ENCODE measurements at regions not wholly inside any gene's neighbourhood (a gene's known extent, or its start where the extent isn't known, plus 50 kb on each side); places are given as distances from the start of the nearest gene placed in this dataset.

DNA sequence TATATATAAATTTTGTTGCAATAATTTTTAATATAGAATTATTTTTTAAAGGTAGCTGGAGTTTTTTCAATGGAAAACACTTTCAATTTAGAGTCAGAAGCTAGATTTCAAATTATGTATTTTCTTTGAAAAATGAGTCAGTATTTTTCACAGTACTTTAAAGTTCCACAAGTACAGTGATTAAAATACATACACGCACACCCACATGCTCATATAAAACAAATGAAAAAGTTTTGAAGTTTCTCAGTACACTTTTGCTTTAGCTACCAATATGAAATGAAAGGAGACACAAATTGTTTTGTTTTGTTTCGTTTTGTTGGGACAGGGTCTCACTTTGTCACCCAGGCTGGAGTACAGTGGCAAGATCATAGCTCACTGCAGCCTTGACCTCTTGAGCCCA is 98.6 kb downstream of the CYB561 start:
- no peak overlapping the region for H2AFZ ChIP-seq (ENCODE audit: low read depth, low read length)
- no peaks in the 10 kb centered on the region for H3K27me3 ChIP-seq (ENCODE audit: control insufficient read depth in 2 of 2, insufficient read depth in 2 of 2, low read length in 2 of 2)
- H3K27ac ChIP-seq (ENCODE audit: extremely low read depth, low read depth, low read length): no peak overlapping the region
- POLR2A ChIA-PET: interaction anchor here (1.1 to 1.2 kb wide), 2 partner anchors 10 to 34 kb away, joined by 4 read pairs; no protein-coding TSS in a partner anchor
- H3K9me1 ChIP-seq (ENCODE audit: control insufficient read depth, insufficient read depth, low read length): no peaks in the 10 kb centered on the region
- intact Hi-C loops (cut with micrococcal nuclease): no loop called here
- H4K20me1 ChIP-seq (replicated peaks; ENCODE audit: control insufficient read depth, insufficient read depth, low read length): no peaks in the 10 kb centered on the region
- H3K9ac ChIP-seq (ENCODE audit: insufficient read depth in 1 of 2, low read depth in 2 of 2, low read length in 2 of 2): no peak overlapping the region
- no peaks in the 10 kb centered on the region for H3K9me3 ChIP-seq (replicated peaks; ENCODE audit: control insufficient read depth, insufficient read depth, low read depth, low read length)
- ATAC-seq: no peak
- H3K79me2 ChIP-seq (ENCODE audit: control insufficient read depth, insufficient read depth, low read length): no peaks in the 10 kb centered on the region
- no peak for DNase-seq (ENCODE audit: extremely low read depth in 1 of 4, low spot score in 3 of 4)
- no peak for FAIRE-seq
- no peaks in the 10 kb centered on the region for H3K4me1 ChIP-seq (replicated peaks in 1 of 2; ENCODE audit: control insufficient read depth in 2 of 2, insufficient read depth in 2 of 2, low read length in 2 of 2)
- no peak overlapping the region for H3K4me3 ChIP-seq
- in situ Hi-C loops (cut with MboI): no loop called here
- no peaks in the 10 kb centered on the region; the same call in 2 of the 3 replicates for H3K36me3 ChIP-seq (ENCODE audit: control insufficient read depth, insufficient read depth, low read length)
- WGBS (ENCODE audit: insufficient coverage, low coverage, missing lambda C conversion rate): 33% methylated on average over 2 of the region's 2 CpGs
- no peak overlapping the region for H3K4me2 ChIP-seq (ENCODE audit: insufficient read depth, low read length)
- CTCF ChIA-PET (ENCODE audit: low intra/inter-chr PET ratio): no interaction called here
- TF ChIP-seq ELF2 (CRISPR knock-in tag; IDR thresholded peaks at IDR 0.05) (no peak), ZSCAN29 (IDR thresholded peaks at IDR 0.05) (no peak), KDM1A (IDR thresholded peaks at IDR 0.05) (no peak)
- TF ChIP-seq, protein P1, sequence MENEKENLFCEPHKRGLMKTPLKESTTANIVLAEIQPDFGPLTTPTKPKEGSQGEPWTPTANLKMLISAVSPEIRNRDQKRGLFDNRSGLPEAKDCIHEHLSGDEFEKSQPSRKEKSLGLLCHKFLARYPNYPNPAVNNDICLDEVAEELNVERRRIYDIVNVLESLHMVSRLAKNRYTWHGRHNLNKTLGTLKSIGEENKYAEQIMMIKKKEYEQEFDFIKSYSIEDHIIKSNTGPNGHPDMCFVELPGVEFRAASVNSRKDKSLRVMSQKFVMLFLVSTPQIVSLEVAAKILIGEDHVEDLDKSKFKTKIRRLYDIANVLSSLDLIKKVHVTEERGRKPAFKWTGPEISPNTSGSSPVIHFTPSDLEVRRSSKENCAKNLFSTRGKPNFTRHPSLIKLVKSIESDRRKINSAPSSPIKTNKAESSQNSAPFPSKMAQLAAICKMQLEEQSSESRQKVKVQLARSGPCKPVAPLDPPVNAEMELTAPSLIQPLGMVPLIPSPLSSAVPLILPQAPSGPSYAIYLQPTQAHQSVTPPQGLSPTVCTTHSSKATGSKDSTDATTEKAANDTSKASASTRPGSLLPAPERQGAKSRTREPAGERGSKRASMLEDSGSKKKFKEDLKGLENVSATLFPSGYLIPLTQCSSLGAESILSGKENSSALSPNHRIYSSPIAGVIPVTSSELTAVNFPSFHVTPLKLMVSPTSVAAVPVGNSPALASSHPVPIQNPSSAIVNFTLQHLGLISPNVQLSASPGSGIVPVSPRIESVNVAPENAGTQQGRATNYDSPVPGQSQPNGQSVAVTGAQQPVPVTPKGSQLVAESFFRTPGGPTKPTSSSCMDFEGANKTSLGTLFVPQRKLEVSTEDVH (IDR thresholded peaks at IDR 0.05; ENCODE audit: low read depth, partially characterized antibody): no peak
- BruUV-seq (replicated peaks): no TSS peak
